DOHH2 (cell line): ENCODE measurements at regions not wholly inside any gene's neighbourhood (a gene's known extent, or its start where the extent isn't known, plus 50 kb on each side); places are given as distances from the start of the nearest gene placed in this dataset.

Experiments used
- CTCF ChIP-seq: fragments of 200-600 bp; sonication (generic); IDR thresholded peaks from one replicate; pipeline ENCODE4 v1.5.1; 2014; ENCODE audit warnings: antibody characterized with exemption, mild to moderate bottlenecking, low read depth, low read length; ENCODE audit not compliant: poor library complexity, severe bottlenecking
- EZH2phosphoT487 ChIP-seq: fragments of 200-600 bp; sonication (generic); IDR thresholded peaks from 2 replicates; pipeline ENCODE4 v1.6.1; 2017; ENCODE audit warnings: borderline replicate concordance, mild to moderate bottlenecking, antibody characterized with exemption, low read length, moderate library complexity, mixed read lengths

GRCh38 chr9:89999534-90000370 is 394.9 kb downstream of the GADD45G start:
- no peak for TF ChIP-seq CTCF
- TF ChIP-seq EZH2phosphoT487, result no peak
